ENCODE measurements at regions not wholly inside any gene's neighbourhood (a gene's known extent, or its start where the extent isn't known, plus 50 kb on each side); places are given as distances from the start of the nearest gene placed in this dataset.

DNA sequence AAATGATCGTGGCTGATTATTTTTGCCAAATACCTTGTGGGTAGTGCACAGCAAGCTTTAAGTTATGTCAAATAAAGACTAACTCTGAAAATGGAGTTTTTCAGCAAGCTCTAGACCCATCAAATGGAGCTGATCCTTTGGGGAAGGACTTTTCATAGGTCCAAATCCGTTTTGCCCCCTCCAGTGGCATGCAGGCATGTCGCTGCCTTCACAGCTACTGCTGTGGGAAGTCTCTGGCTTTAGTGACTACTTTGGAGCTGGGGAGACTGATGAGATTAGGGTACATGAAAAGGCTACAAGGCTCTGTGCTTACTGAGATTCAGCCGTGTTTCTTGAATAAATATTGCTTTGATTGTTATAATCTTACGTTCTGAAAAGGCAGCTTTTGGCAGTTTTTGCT is 106.6 kb upstream of the HS3ST1 start:
- Histone ChIP-seq H3K4me2 (no peak overlapping the region), H3K36me3 (ENCODE audit: insufficient read depth) (no peaks in the 10 kb centered on the region), H2AFZ (ENCODE audit: low read depth) (no peak overlapping the region), H3K79me2 (ENCODE audit: insufficient read depth, low read depth) (no peaks in the 10 kb centered on the region), H3K4me3 (IDR thresholded peaks at IDR 0.05; ENCODE audit: insufficient read depth, low read depth, low read length) (no peak overlapping the region), H3K27ac (no peak overlapping the region), H3K27me3 (ENCODE audit: insufficient read depth, low read depth) (no peaks in the 10 kb centered on the region), H3K4me1 (ENCODE audit: low read depth, poor library complexity, severe bottlenecking) (no peaks in the 10 kb centered on the region), H3K9ac (no peak overlapping the region), H4K20me1 (ENCODE audit: insufficient read depth) (no peaks in the 10 kb centered on the region)
- TF ChIP-seq, protein P1, sequence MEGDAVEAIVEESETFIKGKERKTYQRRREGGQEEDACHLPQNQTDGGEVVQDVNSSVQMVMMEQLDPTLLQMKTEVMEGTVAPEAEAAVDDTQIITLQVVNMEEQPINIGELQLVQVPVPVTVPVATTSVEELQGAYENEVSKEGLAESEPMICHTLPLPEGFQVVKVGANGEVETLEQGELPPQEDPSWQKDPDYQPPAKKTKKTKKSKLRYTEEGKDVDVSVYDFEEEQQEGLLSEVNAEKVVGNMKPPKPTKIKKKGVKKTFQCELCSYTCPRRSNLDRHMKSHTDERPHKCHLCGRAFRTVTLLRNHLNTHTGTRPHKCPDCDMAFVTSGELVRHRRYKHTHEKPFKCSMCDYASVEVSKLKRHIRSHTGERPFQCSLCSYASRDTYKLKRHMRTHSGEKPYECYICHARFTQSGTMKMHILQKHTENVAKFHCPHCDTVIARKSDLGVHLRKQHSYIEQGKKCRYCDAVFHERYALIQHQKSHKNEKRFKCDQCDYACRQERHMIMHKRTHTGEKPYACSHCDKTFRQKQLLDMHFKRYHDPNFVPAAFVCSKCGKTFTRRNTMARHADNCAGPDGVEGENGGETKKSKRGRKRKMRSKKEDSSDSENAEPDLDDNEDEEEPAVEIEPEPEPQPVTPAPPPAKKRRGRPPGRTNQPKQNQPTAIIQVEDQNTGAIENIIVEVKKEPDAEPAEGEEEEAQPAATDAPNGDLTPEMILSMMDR (conservative IDR thresholded peaks at IDR 0.05; ENCODE audit: low read depth, low read length), result no peak

DNA sequence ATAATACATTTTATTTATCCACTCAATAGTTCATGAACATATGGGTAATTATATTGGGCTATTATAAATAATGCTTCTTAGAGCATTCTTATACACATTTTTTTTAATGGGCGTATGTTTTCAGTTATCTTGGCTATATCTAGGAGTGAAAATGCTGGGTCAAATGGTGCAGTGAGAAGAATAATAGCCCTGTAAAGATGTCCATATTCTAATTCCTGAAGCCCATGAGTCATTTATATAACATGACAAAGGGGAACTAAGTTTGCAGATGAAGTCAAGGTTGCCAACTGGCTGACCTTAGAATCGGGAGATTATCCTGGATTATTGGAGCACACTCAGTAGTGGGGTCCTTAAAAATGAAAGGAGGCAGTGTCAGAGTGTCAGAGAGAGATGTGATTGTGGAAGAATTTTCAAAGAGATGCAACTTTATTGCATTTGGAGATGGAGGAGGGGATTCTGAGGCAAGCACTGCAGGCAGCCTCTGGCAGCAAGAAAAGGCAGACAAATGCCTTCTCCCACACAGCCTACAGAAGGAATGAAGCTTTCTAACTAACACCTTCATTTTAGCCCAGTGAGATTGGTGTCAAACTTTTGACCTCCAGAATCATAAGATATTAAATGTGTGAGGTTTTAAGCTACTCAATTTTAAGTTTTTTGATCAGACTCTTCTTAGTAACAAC is 106.1 kb upstream of the HS3ST1 start:
- Histone ChIP-seq H3K4me3 (IDR thresholded peaks at IDR 0.05; ENCODE audit: insufficient read depth, low read depth, low read length) (no peak overlapping the region), H3K27me3 (ENCODE audit: insufficient read depth, low read depth) (no peaks in the 10 kb centered on the region), H4K20me1 (ENCODE audit: insufficient read depth) (no peaks in the 10 kb centered on the region), H3K9ac (no peak overlapping the region), H3K79me2 (ENCODE audit: insufficient read depth, low read depth) (no peaks in the 10 kb centered on the region), H2AFZ (ENCODE audit: low read depth) (no peak overlapping the region), H3K36me3 (ENCODE audit: insufficient read depth) (no peaks in the 10 kb centered on the region), H3K4me1 (ENCODE audit: low read depth, poor library complexity, severe bottlenecking) (no peaks in the 10 kb centered on the region), H3K4me2 (no peak overlapping the region), H3K27ac (no peak overlapping the region)
- TF ChIP-seq, protein P1 (conservative IDR thresholded peaks at IDR 0.05; ENCODE audit: low read depth, low read length), result no peak

DNA sequence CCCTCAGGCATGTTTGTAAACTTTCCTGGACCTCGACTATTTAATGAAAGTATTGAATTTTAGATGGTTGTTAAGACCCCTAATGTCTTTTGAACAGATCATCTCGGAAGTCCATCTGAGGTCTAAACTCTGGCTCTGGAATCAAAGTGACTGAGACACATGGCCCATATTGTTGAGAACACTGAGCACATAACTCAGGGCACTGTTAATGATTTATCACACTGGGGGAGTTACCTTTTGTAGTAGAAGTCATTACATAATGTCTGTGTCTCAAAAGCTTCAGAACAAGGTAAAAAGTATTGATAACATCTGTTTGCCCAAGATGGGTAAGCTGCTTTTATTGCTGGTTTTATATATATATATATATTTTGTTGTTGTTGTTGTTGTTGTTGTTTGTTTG is 103.4 kb upstream of the HS3ST1 start:
- H3K36me3 ChIP-seq (ENCODE audit: insufficient read depth), result no peaks in the 10 kb centered on the region
- H3K27me3 ChIP-seq (ENCODE audit: insufficient read depth, low read depth), result no peaks in the 10 kb centered on the region
- H3K27ac ChIP-seq, result no peak overlapping the region
- H4K20me1 ChIP-seq (ENCODE audit: insufficient read depth), result no peaks in the 10 kb centered on the region
- TF ChIP-seq, protein P1 (conservative IDR thresholded peaks at IDR 0.05; ENCODE audit: low read depth, low read length), result no peak
- H3K4me3 ChIP-seq (IDR thresholded peaks at IDR 0.05; ENCODE audit: insufficient read depth, low read depth, low read length), result no peak overlapping the region
- no peak overlapping the region for H3K9ac ChIP-seq
- H2AFZ ChIP-seq (ENCODE audit: low read depth), result no peak overlapping the region
- H3K4me1 ChIP-seq (ENCODE audit: low read depth, poor library complexity, severe bottlenecking), result no peaks in the 10 kb centered on the region
- no peaks in the 10 kb centered on the region for H3K79me2 ChIP-seq (ENCODE audit: insufficient read depth, low read depth)
- no peak overlapping the region for H3K4me2 ChIP-seq

DNA sequence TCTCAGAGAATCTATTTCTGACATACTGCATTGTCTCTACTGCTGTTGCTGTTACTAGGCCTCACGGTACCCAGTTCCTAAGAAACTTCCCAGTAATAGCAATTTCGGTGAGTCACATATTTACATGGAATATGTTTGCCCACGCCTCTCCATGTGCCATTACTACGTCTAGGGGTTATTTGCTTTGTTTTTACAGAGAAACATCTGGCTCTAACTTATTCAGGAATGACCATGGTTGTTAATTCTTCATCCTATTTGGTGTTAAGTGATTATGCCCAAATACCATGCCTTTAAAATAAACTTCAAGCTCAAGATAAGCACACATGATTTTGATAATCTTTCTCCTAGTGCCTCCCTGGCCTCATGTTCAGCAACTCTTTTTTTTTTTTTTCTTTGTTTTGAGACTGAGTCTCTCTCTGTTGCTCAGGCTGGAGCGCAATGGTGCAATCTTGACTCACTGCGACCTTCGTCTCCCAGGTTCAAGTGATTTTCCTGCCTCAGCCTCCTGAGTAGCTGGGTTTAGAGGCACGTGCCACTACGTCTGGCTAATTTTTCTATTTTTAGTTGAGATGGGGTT is 101.0 kb upstream of the HS3ST1 start:
- Histone ChIP-seq H3K27me3 (ENCODE audit: insufficient read depth, low read depth) (no peaks in the 10 kb centered on the region), H3K27ac (no peak overlapping the region), H4K20me1 (ENCODE audit: insufficient read depth) (no peaks in the 10 kb centered on the region), H3K4me3 (IDR thresholded peaks at IDR 0.05; ENCODE audit: insufficient read depth, low read depth, low read length) (no peak overlapping the region), H3K79me2 (ENCODE audit: insufficient read depth, low read depth) (no peaks in the 10 kb centered on the region), H2AFZ (ENCODE audit: low read depth) (no peak overlapping the region), H3K4me2 (no peak overlapping the region), H3K36me3 (ENCODE audit: insufficient read depth) (no peaks in the 10 kb centered on the region), H3K9ac (no peak overlapping the region), H3K4me1 (ENCODE audit: low read depth, poor library complexity, severe bottlenecking) (no peaks in the 10 kb centered on the region)
- TF ChIP-seq, protein P1 (conservative IDR thresholded peaks at IDR 0.05; ENCODE audit: low read depth, low read length), result no peak

Measured in KMS-11 (cell line).